Eye (tissue), 1 donor: ENCODE measurements at regions not wholly inside any gene's neighbourhood (a gene's known extent, or its start where the extent isn't known, plus 50 kb on each side); places are given as distances from the start of the nearest gene placed in this dataset.

Experiments
- DNase-seq: peaks from one replicate; pipeline ENCODE4 v3.0.0-alpha.2; 2015

DNA sequence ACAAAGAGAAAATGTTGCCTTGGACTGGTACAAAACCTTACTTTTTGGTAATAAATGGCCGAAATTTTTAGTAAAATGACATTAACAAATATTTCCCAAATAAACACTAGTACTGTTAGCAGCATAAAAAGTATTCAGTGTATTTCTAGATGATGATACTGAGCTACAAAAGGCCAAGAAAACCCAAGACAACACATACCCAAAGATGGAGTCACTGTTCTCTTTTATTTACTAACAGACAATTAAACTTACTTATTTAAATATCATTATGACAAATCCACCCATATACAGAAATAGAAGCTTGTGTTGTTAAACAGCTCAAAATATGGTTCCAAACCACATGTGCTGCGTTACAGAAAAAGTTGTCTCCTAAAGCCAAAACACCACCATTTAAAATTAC lies 239.9 kb downstream of the ZEB2 start:
- no peak for DNase-seq

DNA sequence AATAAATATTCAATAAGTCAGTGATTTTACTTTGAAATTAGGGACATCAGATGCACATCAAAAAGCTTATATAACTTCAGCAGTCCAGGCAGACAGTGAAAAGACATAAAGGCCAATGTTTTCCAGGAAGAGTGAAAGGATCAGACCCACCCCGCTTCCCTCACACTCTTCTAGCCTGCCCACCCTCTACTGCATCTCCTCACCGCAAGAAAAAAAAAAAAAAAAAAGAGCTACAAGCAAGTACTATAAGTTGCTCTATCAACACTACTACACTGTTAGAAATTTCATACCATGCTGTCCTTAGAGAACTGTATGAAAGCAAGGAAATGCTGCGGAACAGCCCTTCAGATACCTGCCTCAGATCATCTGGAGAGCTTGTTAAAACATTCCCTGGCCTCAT lies 240.8 kb downstream of the ZEB2 start:
- DNase-seq = no peak

DNA sequence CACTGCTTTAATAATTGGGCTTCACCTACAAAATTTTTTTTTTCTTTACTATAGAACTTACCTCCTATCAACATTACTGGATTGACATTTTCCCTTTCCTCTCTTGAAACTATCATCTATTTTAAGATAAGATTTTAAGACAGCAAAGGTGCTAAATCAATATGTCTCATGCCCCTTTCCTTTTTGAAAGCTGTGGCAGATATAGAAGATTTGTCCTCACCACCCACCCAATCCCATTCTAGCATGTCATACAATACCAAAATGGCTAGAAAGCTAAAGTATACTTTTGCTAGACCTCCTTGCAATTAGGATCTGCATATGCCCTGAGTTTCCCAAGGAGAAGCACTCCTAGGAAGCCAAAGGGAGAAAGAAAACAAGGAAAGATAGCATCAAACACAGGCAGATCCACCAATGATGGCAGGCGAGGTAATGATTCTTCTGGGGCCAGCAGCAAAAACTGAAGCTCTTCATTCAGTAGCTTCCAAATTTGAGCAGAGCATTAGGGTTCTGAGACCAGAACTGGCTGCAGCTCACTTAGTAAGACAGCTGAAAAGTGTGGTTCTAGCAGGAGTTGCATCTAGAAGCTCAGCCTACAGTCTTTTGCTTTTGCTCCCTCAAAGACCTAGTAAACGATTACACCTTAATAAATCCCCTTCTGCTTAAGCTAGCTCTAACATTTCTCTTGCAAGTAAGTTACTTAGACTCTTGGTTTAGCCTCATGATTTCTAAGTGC lies 242.1 kb downstream of the ZEB2 start:
- DNase-seq = no peak

DNA sequence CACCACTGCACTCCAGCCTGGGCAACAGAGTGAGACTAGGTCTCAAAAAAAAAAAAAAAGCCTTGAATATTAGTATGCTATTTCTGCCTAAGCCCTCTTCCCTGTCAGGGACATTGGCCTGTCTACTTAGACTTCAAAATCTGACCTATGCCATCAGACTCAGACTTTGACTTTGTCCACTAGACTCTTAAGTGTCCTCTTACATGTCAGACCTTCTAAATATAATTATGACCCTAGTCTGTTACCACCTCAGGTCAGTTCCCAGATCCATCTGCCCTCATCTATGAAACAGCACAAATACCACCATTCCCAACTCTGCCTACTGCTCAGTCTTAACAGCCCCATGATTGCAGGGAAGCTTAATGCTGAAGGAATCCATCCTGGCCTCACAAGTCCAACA lies 244.6 kb downstream of the ZEB2 start:
- DNase-seq = no peak

DNA sequence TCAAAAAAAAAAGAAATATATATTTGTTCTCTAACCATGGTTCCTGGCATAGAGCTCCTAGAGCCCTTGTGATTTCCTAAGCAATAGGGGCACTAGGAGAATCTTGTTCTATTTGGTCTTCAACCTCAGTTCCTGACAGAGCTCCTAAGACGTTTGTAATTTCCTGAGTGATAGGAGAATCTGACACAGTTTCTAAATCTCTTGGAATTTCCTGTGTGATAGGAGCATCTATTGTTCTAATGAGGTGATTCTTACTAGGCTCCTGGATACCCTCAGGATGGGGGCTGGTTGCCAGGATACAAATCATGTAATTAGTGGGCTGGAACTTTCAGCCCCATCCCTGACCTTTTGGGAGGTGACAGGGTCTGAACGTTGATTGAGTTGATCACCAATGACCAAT lies 245.8 kb downstream of the ZEB2 start:
- no peak for DNase-seq

GRCh38 chr2:144270951-144271350 lies 249.0 kb downstream of the ZEB2 start:
- DNase-seq = no peak

- DNase-seq = no peak
Observed at GRCh38 chr2:144268036-144268678, 251.8 kb downstream of the ZEB2 start.

DNA sequence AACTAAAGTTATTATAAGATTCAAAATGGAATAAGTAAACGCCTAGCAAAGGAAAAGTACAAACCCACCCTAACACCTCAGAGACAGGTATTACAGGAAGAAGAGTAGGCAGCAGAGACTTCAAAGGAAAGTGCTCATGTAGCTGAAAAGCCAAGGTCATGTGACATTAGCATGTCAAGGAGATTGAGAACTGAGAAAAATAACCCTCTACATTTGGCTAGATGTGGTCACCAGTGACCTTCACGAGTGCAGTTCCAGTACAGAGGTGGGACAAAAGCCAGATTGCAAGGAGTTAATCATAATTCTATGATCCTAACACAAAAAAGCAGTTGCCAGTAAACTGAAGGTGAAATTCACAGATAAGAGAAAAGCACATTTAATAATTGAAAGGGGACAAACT lies 252.7 kb downstream of the ZEB2 start:
- DNase-seq = no peak

DNA sequence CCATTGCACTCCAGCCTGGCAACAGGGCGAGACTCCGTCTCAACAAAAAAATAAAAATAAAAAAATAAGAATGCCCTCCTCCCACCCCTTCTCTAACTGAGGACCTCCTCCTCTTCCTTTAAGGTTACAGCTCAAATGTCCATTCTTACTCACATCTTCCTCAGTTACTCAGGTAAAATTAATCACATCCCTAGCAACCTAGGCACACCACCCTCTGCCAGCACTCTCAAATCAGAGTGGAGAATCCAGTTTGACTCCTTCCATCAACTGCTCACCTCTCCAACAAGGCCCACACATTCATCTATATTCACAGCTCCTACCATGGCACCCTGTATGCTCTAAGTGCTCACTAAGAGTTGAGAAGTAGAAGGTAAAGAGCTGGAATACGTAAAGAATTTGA lies 254.3 kb downstream of the ZEB2 start:
- no peak for DNase-seq

GRCh38 chr2:144261966-144262365 lies 258.0 kb downstream of the ZEB2 start:
- no peak for DNase-seq

GRCh38 chr2:144261336-144261735 lies 258.6 kb downstream of the ZEB2 start:
- DNase-seq = no peak

DNA sequence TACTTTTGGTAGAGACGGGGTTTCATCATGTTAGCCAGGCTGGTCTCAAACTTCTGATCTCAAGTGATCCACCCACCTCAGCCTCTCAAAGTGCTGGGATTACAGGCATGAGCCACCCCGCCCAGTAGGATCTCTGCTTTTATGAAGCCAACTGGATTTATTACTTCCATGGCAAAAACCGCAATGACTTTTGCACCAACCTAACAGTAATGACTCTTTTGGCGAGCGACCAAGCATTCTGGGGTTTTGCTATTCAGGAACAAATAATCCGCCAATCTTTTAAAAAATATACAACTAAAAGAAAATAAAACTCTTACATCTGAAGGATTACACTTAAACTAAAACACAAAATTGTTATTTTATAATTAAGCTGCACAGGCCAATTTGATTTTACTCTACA lies 260.6 kb downstream of the ZEB2 start:
- DNase-seq = no peak

GRCh38 chr2:144258154-144258553 lies 261.8 kb downstream of the ZEB2 start:
- DNase-seq = no peak

DNA sequence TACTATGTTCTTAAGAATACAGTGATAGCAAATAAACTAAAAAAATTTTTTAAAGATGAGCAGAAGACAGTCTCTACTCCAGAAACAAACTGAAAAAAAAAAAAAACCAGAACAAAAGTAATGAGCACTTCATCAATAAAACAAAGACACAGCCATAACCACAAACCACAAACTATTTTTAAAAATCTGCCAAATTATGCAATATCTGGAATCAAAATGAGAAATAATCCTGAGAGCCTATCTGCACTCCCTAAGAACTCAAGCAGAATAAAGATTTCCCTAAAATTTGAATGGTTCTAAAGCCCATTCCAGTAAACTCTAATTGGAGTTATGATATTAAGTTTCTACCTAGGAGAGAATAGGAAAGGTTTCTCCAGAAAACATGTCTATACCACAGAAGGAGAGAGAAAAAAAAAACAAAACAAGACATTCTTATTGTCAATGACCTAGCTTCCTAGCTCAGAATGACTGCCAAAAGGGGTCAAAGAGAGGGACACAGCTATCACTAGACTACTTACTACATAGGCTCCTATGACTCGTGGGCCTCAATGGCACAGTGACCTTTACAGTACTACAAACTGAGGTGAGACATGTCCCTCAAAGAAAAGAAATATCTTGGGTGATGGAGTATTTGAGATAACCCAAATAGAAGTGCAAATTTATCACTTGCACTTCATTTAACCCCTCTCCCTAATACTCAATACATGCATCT lies 262.8 kb downstream of the ZEB2 start:
- DNase-seq = no peak

GRCh38 chr2:144254342-144255235 lies 265.3 kb downstream of the ZEB2 start:
- DNase-seq = no peak

GRCh38 chr2:144253743-144254142 lies 266.2 kb downstream of the ZEB2 start:
- DNase-seq = no peak

- DNase-seq = no peak
Observed at GRCh38 chr2:144252694-144253093, 267.2 kb downstream of the ZEB2 start.

GRCh38 chr2:144249035-144249637 lies 270.8 kb downstream of the ZEB2 start:
- peak; percentile 26 for DNase-seq

DNA sequence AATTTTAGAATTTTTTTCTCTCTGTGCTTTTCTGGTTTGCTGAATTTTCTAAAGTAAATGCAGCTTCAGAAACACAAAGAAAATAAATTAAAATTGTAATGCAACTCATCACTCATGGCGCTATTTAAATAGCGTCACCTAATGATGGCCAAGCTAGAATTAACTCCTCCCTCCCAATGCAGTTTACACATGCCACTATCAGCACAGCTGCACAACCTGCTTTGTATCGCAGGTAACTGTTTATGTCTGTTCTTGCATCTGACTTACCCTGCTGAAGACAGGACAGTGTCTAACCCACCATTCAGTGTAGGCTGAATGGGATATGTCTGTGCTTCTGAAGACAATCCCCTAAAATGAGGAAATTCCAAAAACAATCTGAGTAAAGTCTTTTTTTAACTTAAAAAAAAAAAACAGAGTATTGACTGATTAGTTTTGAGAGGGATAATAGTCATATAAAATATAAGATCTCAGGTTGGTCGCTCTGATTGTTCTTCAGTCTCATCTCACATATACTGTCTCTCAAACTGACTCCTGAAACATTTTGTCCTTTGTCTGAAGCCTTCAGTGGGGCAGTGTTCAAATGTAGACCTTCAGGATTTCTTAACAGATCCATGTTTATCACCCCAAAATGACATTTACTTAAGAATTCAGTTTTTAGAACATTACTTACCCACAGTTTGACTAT lies 271.4 kb downstream of the ZEB2 start:
- no peak for DNase-seq

- DNase-seq = no peak
Observed at GRCh38 chr2:144244938-144245337, 275.0 kb downstream of the ZEB2 start.

DNA sequence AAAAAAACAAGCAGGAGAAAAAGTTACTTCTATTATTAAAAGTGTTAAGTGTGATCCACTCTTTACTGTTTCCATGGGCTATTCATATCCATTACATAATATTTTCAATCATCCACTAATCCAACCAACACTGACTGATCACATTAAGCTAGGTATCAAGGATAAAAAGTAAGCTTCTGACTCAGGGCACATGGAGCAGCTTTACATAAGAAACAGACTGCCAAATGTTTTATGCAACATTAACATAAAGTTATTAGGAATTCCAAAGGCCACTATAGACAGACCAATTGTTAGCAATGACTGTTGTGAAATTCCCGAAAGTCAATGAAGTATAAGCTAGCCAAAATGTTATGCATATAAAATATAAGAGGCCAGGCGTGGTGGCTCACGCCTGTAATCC lies 277.6 kb downstream of the ZEB2 start:
- DNase-seq = no peak

DNA sequence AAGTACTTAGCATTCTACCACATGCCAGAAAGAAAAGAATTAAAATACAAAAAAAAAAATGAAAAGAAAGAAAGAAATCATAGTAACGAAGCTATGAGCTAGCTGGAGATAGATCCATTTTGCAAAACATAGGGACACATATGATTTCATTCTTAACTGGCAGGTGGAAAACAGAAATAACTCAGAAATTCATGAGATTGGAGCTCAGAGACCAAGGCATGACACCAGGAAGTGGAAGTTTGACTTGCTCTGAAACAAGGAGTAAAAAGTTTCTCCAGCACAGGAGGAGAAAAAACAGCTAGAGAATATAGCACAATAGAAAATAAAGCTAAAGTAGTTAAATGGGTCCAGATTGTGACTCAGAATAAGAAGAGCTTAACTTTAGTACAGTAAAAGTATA lies 278.1 kb downstream of the ZEB2 start:
- no peak for DNase-seq
